Calu3 (cell line): ENCODE measurements at regions not wholly inside any gene's neighbourhood (a gene's known extent, or its start where the extent isn't known, plus 50 kb on each side); places are given as distances from the start of the nearest gene placed in this dataset.

Experiments used
- BruUV-seq: library from RNA; stranded (reverse); fragments of 400-500 nt; replicated peaks from 2 replicates; lab custom pipeline; 2021; lab: Mats Ljungman, UMichigan
- CTCF ChIA-PET: fragments of 300-600 bp; sonication (Branson Sonifier 250); formaldehyde crosslinking; loops from one replicate; lab custom pipeline; 2022; ENCODE audit warnings: antibody characterized with exemption; lab: Charles Lee
- DNase-seq: peaks from one replicate; pipeline ENCODE4 v3.0.0; 2022
- H3K27ac Mint-ChIP-seq: one replicate; pipeline ENCODE4 v1.8.0; 2022; ENCODE audit warnings: mixed read lengths; ENCODE audit not compliant: unreplicated experiment
- H3K27me3 Mint-ChIP-seq: one replicate; pipeline ENCODE4 v1.8.0; 2022; ENCODE audit warnings: mixed read lengths; ENCODE audit not compliant: unreplicated experiment
- H3K36me3 Mint-ChIP-seq: one replicate; pipeline ENCODE4 v1.8.0; 2022; ENCODE audit warnings: mild to moderate bottlenecking, moderate library complexity, mixed read lengths; ENCODE audit not compliant: insufficient read depth, unreplicated experiment
- H3K4me1 Mint-ChIP-seq: one replicate; pipeline ENCODE4 v1.8.0; 2022; ENCODE audit warnings: mild to moderate bottlenecking, low read depth, mixed read lengths; ENCODE audit not compliant: unreplicated experiment
- H3K4me3 Mint-ChIP-seq: one replicate; pipeline ENCODE4 v1.8.0; 2022; ENCODE audit warnings: mild to moderate bottlenecking, low read depth, moderate library complexity, mixed read lengths; ENCODE audit not compliant: unreplicated experiment
- H3K9me3 Mint-ChIP-seq: one replicate; pipeline ENCODE4 v1.8.0; 2022; ENCODE audit warnings: low read depth, mixed read lengths; ENCODE audit not compliant: unreplicated experiment
- CTCF ChIP-seq: fragments of 200-600 bp; IDR thresholded peaks from one replicate; pipeline ENCODE4 v1.8.0; 2022; ENCODE audit warnings: antibody characterized with exemption; ENCODE audit not compliant: unreplicated experiment
- intact Hi-C: fragments of 100-400 bp; cut with micrococcal nuclease; formaldehyde crosslinking; loops from one replicate; pipeline ENCODE4 v1.10.0; 2022; ENCODE audit not compliant: unreplicated experiment

- no peak for TF ChIP-seq CTCF
- Mint-ChIP-seq H3K36me3 (no peaks in the 10 kb centered on the region), H3K4me3 (no peak overlapping the region), H3K9me3 (no peaks in the 10 kb centered on the region), H3K4me1 (no peaks in the 10 kb centered on the region), H3K27ac (no peak overlapping the region), H3K27me3 (no peaks in the 10 kb centered on the region)
- no peak for DNase-seq
- CTCF ChIA-PET, result no interaction called here
- no TSS peak for BruUV-seq
- intact Hi-C loops, result no loop called here
Measured at GRCh38 chr2:153196378-153197058, 282.0 kb downstream of the RPRM start.

GRCh38 chr2:153195342-153195741, 283.2 kb downstream of the RPRM start:
- CTCF ChIA-PET, result no interaction called here
- Mint-ChIP-seq H3K27ac (no peak overlapping the region), H3K27me3 (no peaks in the 10 kb centered on the region), H3K36me3 (no peaks in the 10 kb centered on the region), H3K4me3 (no peak overlapping the region), H3K9me3 (no peaks in the 10 kb centered on the region), H3K4me1 (no peaks in the 10 kb centered on the region)
- intact Hi-C loops, result no loop called here
- TF ChIP-seq CTCF, result no peak
- BruUV-seq, result no TSS peak
- no peak for DNase-seq

- CTCF ChIA-PET, result no interaction called here
- intact Hi-C loops, result no loop called here
Measured at GRCh38 chr2:153189091-153189888, 289.3 kb downstream of the RPRM start.

GRCh38 chr2:153179808-153180207, 298.8 kb downstream of the RPRM start:
- intact Hi-C loops, result loop anchor here (5.0 kb wide), 1 partner anchor 302 kb away; no protein-coding TSS in a partner anchor
- Mint-ChIP-seq H3K9me3 (peaks cover 4% of the 10 kb centered on the region), H3K4me1 (no peaks in the 10 kb centered on the region), H3K27me3 (no peaks in the 10 kb centered on the region), H3K36me3 (no peaks in the 10 kb centered on the region), H3K4me3 (no peak overlapping the region), H3K27ac (no peak overlapping the region)
- no TSS peak for BruUV-seq
- CTCF ChIA-PET, result no interaction called here
- TF ChIP-seq CTCF, result no peak
- no peak for DNase-seq

More at GRCh38 chr2:153189091-153189888, 289.3 kb downstream of the RPRM start:
- no peaks in the 10 kb centered on the region for H3K4me1 Mint-ChIP-seq
- no TSS peak for BruUV-seq
- no peak for DNase-seq
- no peaks in the 10 kb centered on the region for H3K36me3 Mint-ChIP-seq
- H3K4me3 Mint-ChIP-seq, result no peak overlapping the region
- no peak overlapping the region for H3K27ac Mint-ChIP-seq
- H3K9me3 Mint-ChIP-seq, result peaks cover 7% of the 10 kb centered on the region
- TF ChIP-seq CTCF, result no peak
- no peaks in the 10 kb centered on the region for H3K27me3 Mint-ChIP-seq
